GM21529 (cell line): ENCODE measurements at regions not wholly inside any gene's neighbourhood (a gene's known extent, or its start where the extent isn't known, plus 50 kb on each side); places are given as distances from the start of the nearest gene placed in this dataset.
"Not testable (repeated sequence)": the region's sequence is repeated elsewhere in the genome, so short reads cannot be mapped to it uniquely, and the experiment has no call there.

Experiments used
- ATAC-seq: cut with Tn5 transposase; IDR thresholded peaks from one replicate; pipeline ENCODE4 v1.9.1; 2021; ENCODE audit not compliant: unreplicated experiment

DNA sequence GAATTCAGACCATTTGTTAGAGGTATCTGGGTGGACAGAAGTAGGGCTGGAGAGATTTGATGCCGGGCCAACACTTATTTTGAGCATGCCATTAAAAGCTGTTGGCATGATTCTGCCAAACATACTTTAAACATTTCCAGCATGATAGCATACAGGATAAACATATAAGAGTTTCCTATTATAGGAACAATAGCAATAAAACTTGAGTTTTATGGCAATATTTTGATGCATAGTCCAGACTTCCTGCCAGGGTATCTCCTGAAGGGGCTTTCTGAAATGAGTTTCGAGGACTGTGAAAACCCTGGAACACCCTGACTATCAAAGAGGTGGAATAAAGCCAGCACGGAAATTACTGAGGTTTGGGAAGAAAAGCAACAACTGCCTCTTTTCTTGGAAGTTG lies 1398.0 kb upstream of the NXPH2 start:
- no peak for ATAC-seq

DNA sequence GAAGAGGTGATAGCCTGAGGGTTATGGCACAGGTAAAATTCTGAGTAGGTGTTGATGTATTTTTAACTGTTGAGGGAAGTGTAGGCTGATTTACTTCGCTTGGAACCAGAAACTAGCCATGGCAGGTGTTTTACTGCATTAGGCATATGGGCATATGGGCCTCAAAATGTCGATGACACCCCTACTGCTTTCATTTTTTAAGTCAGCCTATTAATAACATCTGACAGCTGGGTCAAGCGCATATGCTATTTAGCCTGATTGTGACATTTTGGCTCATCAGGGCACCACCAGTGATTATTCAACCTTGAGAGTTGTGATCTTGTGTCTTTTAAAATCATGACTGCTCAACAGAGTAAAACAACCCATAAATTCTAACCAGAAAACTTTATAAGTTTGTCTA lies 1396.9 kb upstream of the NXPH2 start:
- ATAC-seq: no peak

DNA sequence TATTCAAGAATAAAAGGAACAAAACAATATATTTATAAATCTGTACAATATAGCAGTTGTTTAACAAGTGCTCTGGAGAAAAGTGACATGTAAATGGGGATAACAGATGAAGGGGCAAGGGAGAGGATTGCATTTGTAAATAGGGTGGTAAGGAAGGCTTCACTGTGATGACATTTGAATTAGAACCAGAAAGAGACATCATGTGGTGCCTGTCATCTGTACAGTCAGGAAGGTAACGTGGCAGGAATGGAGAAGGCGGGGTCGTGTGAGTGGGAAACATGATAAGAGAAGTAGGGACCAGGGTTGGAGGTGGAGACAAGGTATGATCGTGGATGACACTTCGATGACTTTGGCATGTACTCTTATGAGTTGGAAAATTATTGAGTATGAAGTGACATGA lies 1393.6 kb upstream of the NXPH2 start:
- no peak for ATAC-seq

DNA sequence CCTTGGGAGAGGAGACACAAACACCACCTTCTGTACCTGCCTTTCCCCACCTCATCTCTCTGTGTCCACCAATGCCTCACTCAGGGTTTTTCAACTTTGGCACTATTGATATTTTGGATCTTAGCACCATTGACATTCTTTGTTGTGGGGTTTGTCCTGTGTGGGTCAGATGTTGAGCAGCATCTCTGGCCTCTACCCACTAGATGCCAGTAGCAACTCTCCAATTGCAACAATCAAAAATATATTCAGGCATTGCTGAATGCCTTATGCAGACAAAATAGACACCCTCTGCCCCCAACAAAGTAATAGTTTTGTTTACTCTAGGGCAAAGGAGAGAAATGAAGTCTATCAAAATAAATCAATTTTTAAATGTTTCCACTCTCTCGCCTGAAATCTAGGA lies 1384.3 kb upstream of the NXPH2 start:
- ATAC-seq: no peak

DNA sequence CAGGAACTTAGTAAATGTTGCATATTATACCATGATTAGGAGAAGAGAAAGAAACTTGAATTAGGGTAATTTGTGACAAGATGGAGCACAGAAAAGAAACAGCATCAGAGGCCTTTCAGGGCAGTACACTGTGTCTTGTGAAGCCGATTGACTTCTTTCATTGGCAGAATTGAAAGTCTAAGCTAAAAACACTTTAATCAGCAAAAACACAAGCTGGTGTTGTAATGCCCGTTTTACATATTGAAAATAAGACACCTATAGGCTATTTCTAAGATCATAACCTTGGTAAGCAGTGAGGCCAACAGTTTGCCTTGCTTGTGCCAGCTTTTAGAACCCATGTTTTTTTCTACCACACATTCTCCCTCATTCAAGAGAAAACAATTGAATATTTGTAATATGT lies 1378.1 kb upstream of the NXPH2 start:
- no peak for ATAC-seq

GRCh38 chr2:140157816-140158215 lies 1377.6 kb upstream of the NXPH2 start:
- ATAC-seq: no peak

DNA sequence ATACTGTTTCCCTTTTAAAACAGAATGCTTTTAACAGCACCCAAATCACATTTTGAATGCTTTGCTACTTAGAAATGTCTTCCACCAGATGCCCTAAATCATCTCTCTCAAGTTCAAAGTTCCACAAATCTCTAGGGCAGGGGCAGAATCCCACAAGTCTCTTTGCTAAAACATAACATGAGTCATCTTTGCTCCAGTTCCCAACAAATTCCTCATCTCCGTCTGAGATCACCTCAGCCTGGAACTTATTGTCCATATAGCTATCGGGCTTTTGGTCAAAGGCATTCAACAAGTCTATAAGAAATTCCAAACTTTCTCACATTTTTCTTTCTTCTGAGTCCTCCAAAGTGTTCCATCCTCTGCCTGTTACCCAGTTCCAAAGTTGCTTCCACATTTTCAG lies 1374.5 kb upstream of the NXPH2 start:
- ATAC-seq: no peak

- no peak for ATAC-seq
Measured at GRCh38 chr2:140154271-140154670, 1374.1 kb upstream of the NXPH2 start.

- ATAC-seq: no peak
Measured at GRCh38 chr2:140144611-140145010, 1364.4 kb upstream of the NXPH2 start.

DNA sequence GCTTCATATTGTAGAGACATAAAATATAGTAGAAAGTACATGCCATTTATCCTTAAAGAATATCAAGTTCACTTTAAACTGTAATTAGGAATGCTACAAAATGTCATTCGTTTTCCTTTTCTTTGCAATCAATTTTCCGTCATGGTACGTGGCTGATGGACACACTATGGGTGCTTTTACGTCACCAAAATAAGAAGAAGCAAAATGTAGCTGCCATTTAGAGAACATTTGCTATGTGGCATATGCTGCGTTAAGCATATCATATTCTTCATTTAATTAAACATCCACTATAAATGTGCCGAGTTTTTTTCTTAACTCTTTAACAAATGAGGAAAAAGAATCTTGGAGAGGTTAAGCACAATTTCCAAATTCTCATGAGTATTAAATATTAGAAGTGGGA lies 1358.5 kb upstream of the NXPH2 start:
- no peak for ATAC-seq

GRCh38 chr2:140136861-140137260 lies 1356.7 kb upstream of the NXPH2 start:
- ATAC-seq: no peak

- no peak for ATAC-seq
Measured at GRCh38 chr2:140136366-140136765, 1356.2 kb upstream of the NXPH2 start.

- no peak for ATAC-seq
Measured at GRCh38 chr2:140128909-140129308, 1348.7 kb upstream of the NXPH2 start.

DNA sequence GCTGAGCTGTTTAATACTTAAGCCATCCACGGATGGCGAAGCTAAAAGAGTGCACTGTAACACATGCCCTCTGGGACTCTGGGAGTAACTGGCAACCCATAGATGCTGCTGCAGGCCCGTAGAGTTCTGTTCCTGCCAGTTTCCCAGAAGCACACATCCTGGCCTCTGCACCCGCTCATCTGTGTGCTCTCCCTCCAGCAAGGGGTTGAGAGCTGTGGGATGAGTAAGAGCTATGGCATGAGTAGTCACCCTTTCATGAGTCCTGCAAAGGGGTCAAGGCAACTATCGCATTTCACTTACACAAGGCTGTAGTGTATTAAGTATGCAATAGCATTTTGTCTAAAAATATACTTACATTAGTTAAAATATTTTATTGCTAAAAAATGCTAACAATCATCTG lies 1341.8 kb upstream of the NXPH2 start:
- no peak for ATAC-seq

DNA sequence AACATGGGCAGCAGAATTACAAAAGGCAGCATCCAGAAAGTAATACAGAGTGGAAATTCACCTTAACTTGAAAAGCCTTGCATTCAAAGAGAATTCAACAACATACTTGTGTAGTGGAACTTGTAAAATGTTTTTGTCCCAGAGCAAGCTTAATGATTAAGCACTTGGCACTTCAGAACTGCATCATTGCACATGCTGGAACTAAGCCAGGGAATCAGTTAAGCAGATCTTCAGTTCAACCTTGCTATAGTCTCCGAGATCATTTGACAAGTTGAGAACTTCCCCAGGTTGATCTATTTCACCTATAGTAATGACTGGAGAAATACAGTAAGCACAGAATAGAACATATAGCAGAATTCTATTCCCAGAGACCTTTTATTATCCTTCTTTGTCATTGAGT lies 1337.2 kb upstream of the NXPH2 start:
- ATAC-seq: no peak

GRCh38 chr2:140108706-140109475 lies 1328.7 kb upstream of the NXPH2 start:
- no peak for ATAC-seq

DNA sequence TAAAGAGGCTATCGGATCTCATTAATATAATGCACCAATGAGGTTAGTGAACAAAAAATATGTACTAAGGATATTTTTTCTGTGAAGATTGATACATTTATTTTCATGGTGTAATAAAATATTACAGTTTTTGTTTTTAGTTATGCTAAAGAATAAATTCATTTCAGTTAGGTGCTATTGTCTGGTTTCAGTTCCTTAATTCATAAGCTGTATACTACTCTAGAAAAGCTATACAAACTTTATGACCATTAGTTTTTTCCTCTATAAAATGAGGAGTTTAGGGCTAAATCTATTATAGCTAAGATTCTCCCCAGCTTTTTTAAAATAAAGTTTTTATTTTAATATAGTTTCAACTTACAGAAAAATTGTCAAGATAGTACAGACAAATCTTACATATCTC lies 1311.7 kb upstream of the NXPH2 start:
- no peak for ATAC-seq

DNA sequence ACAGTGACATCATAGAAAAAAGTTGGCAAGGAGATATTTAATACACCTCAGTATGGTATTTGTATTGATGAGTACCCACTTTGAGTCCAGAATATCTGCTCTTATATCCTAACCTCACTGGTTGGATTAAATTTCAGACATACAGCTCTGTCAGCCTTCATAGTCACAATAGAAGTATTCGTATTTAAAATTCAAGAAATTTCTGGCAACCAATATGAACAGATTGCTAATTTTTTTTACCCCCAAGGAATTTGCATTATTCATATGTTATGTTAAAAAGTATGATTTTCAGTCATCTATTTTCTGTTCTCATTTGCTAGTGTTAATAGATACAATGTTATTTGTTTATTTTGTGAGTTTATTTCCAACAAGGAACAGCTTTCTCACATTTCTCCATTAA lies 1306.8 kb upstream of the NXPH2 start:
- ATAC-seq: no peak

DNA sequence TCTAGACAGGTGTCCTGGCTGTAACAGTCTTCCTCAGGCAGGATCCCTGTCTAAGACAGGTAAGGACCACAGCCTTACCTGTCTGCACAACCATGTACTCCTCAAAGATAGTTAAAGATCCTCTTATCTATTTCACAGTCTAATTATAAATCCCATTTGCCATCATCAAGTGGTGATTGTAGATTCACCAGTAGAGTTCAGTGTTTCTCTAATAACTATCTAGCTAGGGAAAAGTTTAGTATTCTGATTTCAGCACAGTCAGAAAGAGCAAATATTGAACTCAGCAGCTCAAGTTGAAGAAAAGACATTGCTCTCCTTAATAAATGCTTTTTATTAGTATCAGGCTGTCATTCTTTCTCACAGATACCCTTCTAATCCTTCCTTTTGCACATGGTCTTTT lies 1305.5 kb upstream of the NXPH2 start:
- no peak for ATAC-seq

DNA sequence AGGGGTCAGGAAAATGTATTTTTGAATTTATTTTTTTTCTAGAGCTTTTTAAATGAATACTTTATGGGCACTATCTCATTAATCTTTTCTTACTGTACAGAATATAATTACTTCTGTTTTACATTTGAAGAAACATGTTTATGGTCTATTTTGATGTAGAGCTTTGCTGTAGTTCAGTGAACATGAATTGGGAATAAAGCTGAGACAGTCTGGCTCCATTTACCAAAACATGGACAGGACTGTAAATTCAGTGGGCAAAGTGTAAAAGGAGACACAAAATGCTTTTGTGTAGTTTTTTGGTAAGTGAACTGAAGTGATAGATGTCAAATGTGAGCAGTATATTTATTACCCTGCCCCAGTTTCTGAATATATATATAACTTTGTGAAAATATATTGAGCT lies 1298.8 kb upstream of the NXPH2 start:
- no peak for ATAC-seq

DNA sequence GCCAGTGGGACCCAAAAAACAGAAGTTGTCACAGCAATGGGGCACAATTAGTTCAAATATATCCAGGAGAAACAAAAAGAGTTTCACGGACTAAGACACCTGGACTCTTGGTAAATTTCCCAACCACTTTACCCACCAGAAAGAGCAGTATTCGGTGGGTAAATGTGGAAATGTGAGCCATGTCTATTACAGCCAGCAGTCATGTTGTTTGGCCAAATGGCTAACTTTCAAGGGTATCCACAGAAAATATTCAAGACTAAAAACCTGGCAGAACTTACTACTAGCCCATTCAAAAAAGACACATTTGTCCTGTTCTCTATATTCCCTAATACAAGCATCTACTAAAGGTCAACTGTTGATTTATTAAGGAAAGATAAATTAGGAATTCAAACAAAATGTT lies 1296.0 kb upstream of the NXPH2 start:
- ATAC-seq: no peak

DNA sequence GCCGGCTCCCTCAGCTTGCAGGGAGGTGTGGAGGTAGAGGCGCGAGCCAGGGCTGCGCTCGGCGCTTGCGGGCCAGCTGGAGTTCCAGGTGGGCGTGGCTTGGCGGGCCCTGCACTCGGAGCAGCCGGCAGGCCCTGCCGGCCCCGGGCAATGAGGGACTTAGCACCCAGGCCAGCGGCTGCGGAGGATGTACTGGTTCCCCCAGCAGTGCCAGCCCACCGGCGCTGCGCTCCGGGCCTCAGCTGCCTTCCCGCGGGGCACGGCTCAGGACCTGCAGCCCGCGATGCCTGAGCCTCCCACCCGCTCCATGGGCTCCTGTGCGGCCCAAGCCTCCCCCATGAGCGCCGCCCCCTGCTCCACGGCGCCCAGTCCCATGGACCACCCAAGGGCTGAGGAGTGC lies 1293.6 kb upstream of the NXPH2 start:
- not testable (repeated sequence) for ATAC-seq

GRCh38 chr2:140067661-140068060 lies 1287.5 kb upstream of the NXPH2 start:
- ATAC-seq: no peak
